Left lung (tissue), 4 donors: ENCODE measurements at regions not wholly inside any gene's neighbourhood (a gene's known extent, or its start where the extent isn't known, plus 50 kb on each side); places are given as distances from the start of the nearest gene placed in this dataset.
A peak's percentile ranks its signal among the peaks of the same experiment; 100 is the strongest.

Experiments
- ATAC-seq: fragments of 200-7000 bp; cut with Tn5 transposase; one replicate; pipeline ENCODE4 v1.9.1; 2020; ENCODE audit warnings: moderate library complexity
- DNase-seq, 4 donors: peaks; one replicate each; pipeline ENCODE4 v3.0.0-alpha.2; 2013 to 2020
- H3K27ac ChIP-seq, 2 donors: fragments of 200-600 bp; sonication (generic) in 1 of 2; one replicate each; pipeline versions ENCODE4 v1.5.0 to v1.8.0; 2020 to 2021
- H3K27me3 ChIP-seq, 2 donors: fragments of 200-600 bp; sonication (generic) in 1 of 2; one replicate each; pipeline versions ENCODE4 v1.5.0 to v1.8.0; 2020 to 2021
- H3K36me3 ChIP-seq, 2 donors: fragments of 200-600 bp; sonication (generic) in 1 of 2; one replicate each; pipeline versions ENCODE4 v1.5.0 to v1.8.0; 2020 to 2021
- H3K4me1 ChIP-seq, 2 donors: fragments of 200-600 bp; one replicate each; pipeline ENCODE4 v1.8.0; 2021
- H3K4me3 ChIP-seq, 2 donors: fragments of 200-600 bp; sonication (generic) in 1 of 2; one replicate each; pipeline versions ENCODE4 v1.5.0 to v1.8.0; 2020 to 2021; ENCODE audit warnings: mild to moderate bottlenecking in 1 of 2
- H3K9me3 ChIP-seq, 2 donors: fragments of 200-600 bp; sonication (generic) in 1 of 2; one replicate each; pipeline versions ENCODE4 v1.5.0 to v1.8.0; 2020 to 2021
- CTCF ChIP-seq, 2 donors: fragments of 200-600 bp; sonication (generic) in 1 of 2; IDR thresholded peaks; one replicate each; pipeline versions ENCODE4 v1.5.0 to v1.8.0; 2021; ENCODE audit warnings: antibody characterized with exemption in 2 of 2
- intact Hi-C, 2 donors: fragments of 100-400 bp; cut with DNase I; formaldehyde crosslinking; loops; one replicate each; pipeline versions ENCODE4 v1.11.2 to v1.14.2; 2022
- donor health status: DM: no; HTN: yes; CAD: no.
- donor health status: DM: no; HTN: no; CAD: no.

- no peak for TF ChIP-seq CTCF (IDR thresholded peaks at IDR 0.05)
- no peak for ATAC-seq
- Histone ChIP-seq H3K27me3 (no peaks in the 10 kb centered on the region), H3K27ac (no peak overlapping the region), H3K36me3 (no peaks in the 10 kb centered on the region), H3K4me3 (no peak overlapping the region), H3K4me1 (no peaks in the 10 kb centered on the region), H3K9me3 (no peaks in the 10 kb centered on the region)
- intact Hi-C loops, result no loop called here
- no peak for DNase-seq
These were observed 439.4 kb upstream of the CPEB2 start for GRCh38 chr4:14562901-14563300.

- Histone ChIP-seq H3K36me3 (no peaks in the 10 kb centered on the region), H3K4me1 (no peaks in the 10 kb centered on the region), H3K4me3 (no peak overlapping the region), H3K27me3 (no peaks in the 10 kb centered on the region), H3K27ac (no peak overlapping the region), H3K9me3 (no peaks in the 10 kb centered on the region)
- intact Hi-C loops, result no loop called here
- no peak for TF ChIP-seq CTCF (IDR thresholded peaks at IDR 0.05)
- ATAC-seq (no peak), DNase-seq (no peak)
These were observed 438.0 kb upstream of the CPEB2 start for GRCh38 chr4:14564281-14564680.

GRCh38 chr4:14566518-14566917, 435.8 kb upstream of the CPEB2 start:
- Histone ChIP-seq H3K27me3 (no peaks in the 10 kb centered on the region), H3K4me3 (no peak overlapping the region), H3K9me3 (no peaks in the 10 kb centered on the region), H3K4me1 (no peaks in the 10 kb centered on the region), H3K36me3 (no peaks in the 10 kb centered on the region), H3K27ac (no peak overlapping the region)
- ATAC-seq (no peak), DNase-seq (no peak)
- intact Hi-C loops, result no loop called here
- TF ChIP-seq CTCF (IDR thresholded peaks at IDR 0.05), result no peak

GRCh38 chr4:14568351-14568750, 433.9 kb upstream of the CPEB2 start:
- DNase-seq, result peak in 1 of 4 donors; percentile 1
- Histone ChIP-seq H3K27ac (no peak overlapping the region), H3K4me1 (no peaks in the 10 kb centered on the region), H3K36me3 (no peaks in the 10 kb centered on the region), H3K9me3 (no peaks in the 10 kb centered on the region), H3K27me3 (no peaks in the 10 kb centered on the region), H3K4me3 (no peak overlapping the region)
- TF ChIP-seq CTCF (IDR thresholded peaks at IDR 0.05), result no peak
- ATAC-seq, result no peak
- intact Hi-C loops, result no loop called here

GRCh38 chr4:14575289-14575688, 427.0 kb upstream of the CPEB2 start:
- intact Hi-C loops, result no loop called here
- Histone ChIP-seq H3K9me3 (no peaks in the 10 kb centered on the region), H3K4me3 (no peak overlapping the region), H3K36me3 (no peaks in the 10 kb centered on the region), H3K27me3 (no peaks in the 10 kb centered on the region), H3K4me1 (no peaks in the 10 kb centered on the region), H3K27ac (no peak overlapping the region)
- ATAC-seq (no peak), DNase-seq (no peak)
- TF ChIP-seq CTCF (IDR thresholded peaks at IDR 0.05), result no peak
